ENCODE measurements at regions not wholly inside any gene's neighbourhood (a gene's known extent, or its start where the extent isn't known, plus 50 kb on each side); places are given as distances from the start of the nearest gene placed in this dataset.
"Not testable (repeated sequence)": the region's sequence is repeated elsewhere in the genome, so short reads cannot be mapped to it uniquely, and the experiment has no call there.

- TF ChIP-seq, protein P1, sequence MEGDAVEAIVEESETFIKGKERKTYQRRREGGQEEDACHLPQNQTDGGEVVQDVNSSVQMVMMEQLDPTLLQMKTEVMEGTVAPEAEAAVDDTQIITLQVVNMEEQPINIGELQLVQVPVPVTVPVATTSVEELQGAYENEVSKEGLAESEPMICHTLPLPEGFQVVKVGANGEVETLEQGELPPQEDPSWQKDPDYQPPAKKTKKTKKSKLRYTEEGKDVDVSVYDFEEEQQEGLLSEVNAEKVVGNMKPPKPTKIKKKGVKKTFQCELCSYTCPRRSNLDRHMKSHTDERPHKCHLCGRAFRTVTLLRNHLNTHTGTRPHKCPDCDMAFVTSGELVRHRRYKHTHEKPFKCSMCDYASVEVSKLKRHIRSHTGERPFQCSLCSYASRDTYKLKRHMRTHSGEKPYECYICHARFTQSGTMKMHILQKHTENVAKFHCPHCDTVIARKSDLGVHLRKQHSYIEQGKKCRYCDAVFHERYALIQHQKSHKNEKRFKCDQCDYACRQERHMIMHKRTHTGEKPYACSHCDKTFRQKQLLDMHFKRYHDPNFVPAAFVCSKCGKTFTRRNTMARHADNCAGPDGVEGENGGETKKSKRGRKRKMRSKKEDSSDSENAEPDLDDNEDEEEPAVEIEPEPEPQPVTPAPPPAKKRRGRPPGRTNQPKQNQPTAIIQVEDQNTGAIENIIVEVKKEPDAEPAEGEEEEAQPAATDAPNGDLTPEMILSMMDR (conservative IDR thresholded peaks at IDR 0.05): no peak
- Mint-ChIP-seq H3K27ac (no peak overlapping the region), H3K4me1 (peaks cover 3% of the 10 kb centered on the region), H3K9me3 (peaks cover 8% of the 10 kb centered on the region), H3K27me3 (ENCODE audit: insufficient read depth) (no peaks in the 10 kb centered on the region), H3K36me3 (ENCODE audit: low read depth) (no peaks in the 10 kb centered on the region), H3K4me3 (no peak overlapping the region)
- Histone ChIP-seq H3K27ac (ENCODE audit: low read depth, low read length) (no peak overlapping the region), H3K4me1 (ENCODE audit: control insufficient read depth, insufficient read depth, low read length) (no peaks in the 10 kb centered on the region), H3K4me3 (ENCODE audit: low read length) (no peak overlapping the region), H3K9ac (ENCODE audit: extremely low read depth, low read length, poor library complexity, severe bottlenecking) (no peak overlapping the region), H3K27me3 (ENCODE audit: control insufficient read depth, insufficient read depth, low read length, poor library complexity, severe bottlenecking) (no peaks in the 10 kb centered on the region), H3K36me3 (ENCODE audit: control insufficient read depth, insufficient read depth, low read length) (no peaks in the 10 kb centered on the region), H3K9me3 (ENCODE audit: control insufficient read depth, low read length) (no peaks in the 10 kb centered on the region)
- peak; percentile 53 for DNase-seq
Measured at GRCh38 chr4:11647433-11647832, 218.7 kb upstream of the HS3ST1 start.

DNA sequence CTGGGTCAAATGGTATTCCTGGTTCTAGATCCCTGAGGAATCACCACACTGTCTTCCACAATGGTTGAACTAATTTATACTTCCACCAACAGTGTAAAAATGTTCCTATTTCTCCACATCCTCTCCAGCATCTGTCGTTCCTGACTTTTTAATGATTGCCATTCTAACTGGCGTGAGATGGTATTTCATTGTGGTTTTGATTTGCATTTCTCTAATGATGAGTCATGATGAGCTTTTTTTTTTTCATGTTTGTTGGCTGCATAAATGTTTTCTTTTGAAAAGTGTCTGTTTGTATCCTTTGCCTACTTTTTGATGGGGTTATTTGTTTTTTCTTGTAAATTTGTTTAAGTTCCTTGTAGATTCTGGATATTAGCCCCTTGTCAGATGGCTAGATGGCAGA lies 214.4 kb upstream of the HS3ST1 start:
- DNase-seq; H3K27me3 Mint-ChIP-seq (ENCODE audit: insufficient read depth); H3K4me3 Mint-ChIP-seq; H3K36me3 Mint-ChIP-seq (ENCODE audit: low read depth); H3K4me3 ChIP-seq (ENCODE audit: low read length); H3K36me3 ChIP-seq (ENCODE audit: control insufficient read depth, insufficient read depth, low read length); H3K4me1 ChIP-seq (ENCODE audit: control insufficient read depth, insufficient read depth, low read length); H3K9ac ChIP-seq (ENCODE audit: extremely low read depth, low read length, poor library complexity, severe bottlenecking); H3K4me1 Mint-ChIP-seq; H3K27ac ChIP-seq (ENCODE audit: low read depth, low read length); H3K27ac Mint-ChIP-seq; H3K9me3 ChIP-seq (ENCODE audit: control insufficient read depth, low read length); H3K27me3 ChIP-seq (ENCODE audit: control insufficient read depth, insufficient read depth, low read length, poor library complexity, severe bottlenecking): not testable (repeated sequence)
- 80 to 100% methylated on average over 1 to 2 of the region's 2 CpGs for WGBS, 2 experiments (ENCODE audit: insufficient coverage in 1 of 2, insufficient read length in 1 of 2)
- peaks cover 18% of the 10 kb centered on the region for H3K9me3 Mint-ChIP-seq

DNA sequence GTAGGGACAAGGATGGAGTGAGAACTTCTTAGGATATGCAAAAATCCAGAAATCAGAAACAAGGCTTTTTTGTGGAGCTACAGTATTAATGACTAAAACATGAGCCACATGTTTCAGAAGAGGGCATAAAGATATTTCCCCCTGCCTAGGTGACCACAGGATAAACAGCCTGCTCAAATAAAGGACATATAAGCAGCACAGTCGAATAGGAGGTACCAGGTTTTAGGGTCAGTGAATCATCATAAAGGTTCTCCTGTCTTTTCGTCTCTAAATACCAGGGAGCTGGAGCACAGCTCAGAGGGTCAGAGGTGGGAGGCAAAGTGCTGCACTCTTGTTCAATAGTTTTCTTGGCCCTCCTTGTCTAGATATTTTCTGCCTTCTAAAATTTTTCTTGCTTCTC lies 211.9 kb upstream of the HS3ST1 start:
- H3K9me3 Mint-ChIP-seq: peaks cover 18% of the 10 kb centered on the region
- WGBS, 2 experiments (ENCODE audit: insufficient coverage in 1 of 2, insufficient read length in 1 of 2): 83 to 86% methylated on average over 2 of the region's 2 CpGs
- no peaks in the 10 kb centered on the region for H3K36me3 ChIP-seq (ENCODE audit: control insufficient read depth, insufficient read depth, low read length)
- TF ChIP-seq, protein P1 (conservative IDR thresholded peaks at IDR 0.05): no peak
- H3K9me3 ChIP-seq (ENCODE audit: control insufficient read depth, low read length): peaks cover 9% of the 10 kb centered on the region
- H3K36me3 Mint-ChIP-seq (ENCODE audit: low read depth): peaks cover 2% of the 10 kb centered on the region
- no peak overlapping the region for H3K9ac ChIP-seq (ENCODE audit: extremely low read depth, low read length, poor library complexity, severe bottlenecking)
- DNase-seq: no peak
- no peak overlapping the region for H3K4me3 Mint-ChIP-seq
- no peak overlapping the region for H3K4me3 ChIP-seq (ENCODE audit: low read length)
- no peak overlapping the region for H3K27ac Mint-ChIP-seq
- no peaks in the 10 kb centered on the region for H3K27me3 Mint-ChIP-seq (ENCODE audit: insufficient read depth)
- H3K27ac ChIP-seq (ENCODE audit: low read depth, low read length): no peak overlapping the region
- H3K27me3 ChIP-seq (ENCODE audit: control insufficient read depth, insufficient read depth, low read length, poor library complexity, severe bottlenecking): no peaks in the 10 kb centered on the region
- H3K4me1 ChIP-seq (ENCODE audit: control insufficient read depth, insufficient read depth, low read length): no peaks in the 10 kb centered on the region
- H3K4me1 Mint-ChIP-seq: no peaks in the 10 kb centered on the region

DNA sequence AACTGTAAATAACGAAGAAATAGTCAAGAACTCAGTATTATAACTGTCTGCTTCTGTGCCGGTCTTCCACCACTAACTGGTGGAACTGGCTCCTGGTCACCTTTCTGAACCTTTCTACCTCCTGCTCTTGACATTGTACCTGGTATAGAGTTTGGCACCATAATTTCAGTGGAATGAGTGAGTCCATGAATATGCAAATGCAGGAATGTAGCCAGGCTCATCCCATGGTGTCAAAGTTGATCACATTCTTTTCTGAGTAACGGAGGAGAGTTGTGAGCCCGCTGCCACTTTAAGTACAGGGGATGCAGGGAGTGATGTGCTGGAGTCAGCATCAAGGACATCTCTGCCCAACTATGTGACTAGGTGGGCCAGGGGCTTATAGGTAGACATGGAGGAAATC lies 207.9 kb upstream of the HS3ST1 start:
- 92% methylated on average over 2 to 4 of the region's 4 CpGs for WGBS, 2 experiments (ENCODE audit: insufficient coverage in 1 of 2, insufficient read length in 1 of 2)
- Histone ChIP-seq H3K27ac (ENCODE audit: low read depth, low read length) (no peak overlapping the region), H3K36me3 (ENCODE audit: control insufficient read depth, insufficient read depth, low read length) (no peaks in the 10 kb centered on the region), H3K4me1 (ENCODE audit: control insufficient read depth, insufficient read depth, low read length) (no peaks in the 10 kb centered on the region), H3K9me3 (ENCODE audit: control insufficient read depth, low read length) (peaks cover 9% of the 10 kb centered on the region), H3K9ac (ENCODE audit: extremely low read depth, low read length, poor library complexity, severe bottlenecking) (no peak overlapping the region), H3K4me3 (ENCODE audit: low read length) (no peak overlapping the region), H3K27me3 (ENCODE audit: control insufficient read depth, insufficient read depth, low read length, poor library complexity, severe bottlenecking) (no peaks in the 10 kb centered on the region)
- no peak for DNase-seq
- Mint-ChIP-seq H3K27ac (no peak overlapping the region), H3K27me3 (ENCODE audit: insufficient read depth) (no peaks in the 10 kb centered on the region), H3K4me1 (no peaks in the 10 kb centered on the region), H3K36me3 (ENCODE audit: low read depth) (peaks cover 2% of the 10 kb centered on the region), H3K9me3 (peaks cover 10% of the 10 kb centered on the region), H3K4me3 (no peak overlapping the region)
- TF ChIP-seq, protein P1 (conservative IDR thresholded peaks at IDR 0.05): no peak
